ENCODE measurements at regions not wholly inside any gene's neighbourhood (a gene's known extent, or its start where the extent isn't known, plus 50 kb on each side); places are given as distances from the start of the nearest gene placed in this dataset.

- ChIA-PET CTCF (no interaction called here), POLR2A (no interaction called here)
- H3K27me3 Mint-ChIP-seq, result peaks cover 9% of the 10 kb centered on the region
Measured at GRCh38 chr6:159481897-159482296, 211.1 kb downstream of the SOD2 start.

GRCh38 chr6:159480471-159480870 lies 212.6 kb downstream of the SOD2 start:
- CTCF ChIA-PET, result no interaction called here

More at GRCh38 chr6:159481897-159482296, 211.1 kb downstream of the SOD2 start:
- Histone ChIP-seq H2AFZ (ENCODE audit: insufficient read depth, low read depth, low read length, poor library complexity, severe bottlenecking) (no peak overlapping the region), H4K20me1 (ENCODE audit: control insufficient read depth, insufficient read depth, low read length, poor library complexity, severe bottlenecking) (no peaks in the 10 kb centered on the region), H3K4me1 (ENCODE audit: control insufficient read depth in 2 of 2, insufficient read depth in 2 of 2, low read length in 2 of 2) (peaks cover 0 to 10% of the 10 kb centered on the region in 2 donors), H3K4me2 (replicated peaks; ENCODE audit: low read depth, low read length, poor library complexity, severe bottlenecking) (no peak overlapping the region), H3K9ac (ENCODE audit: low read length) (no peak overlapping the region), H3K36me3 (replicated peaks in 1 of 2; ENCODE audit: control extremely low read depth in 1 of 2, control insufficient read depth in 1 of 2, extremely low read depth in 1 of 2, insufficient read depth in 2 of 2, low read length in 1 of 2) (no peaks in the 10 kb centered on the region), H3K79me2 (ENCODE audit: control insufficient read depth, insufficient read depth, low read length) (no peaks in the 10 kb centered on the region), H3K27ac (ENCODE audit: low read length in 2 of 2) (no peak overlapping the region), H3K9me3 (ENCODE audit: control extremely low read depth in 1 of 3, control insufficient read depth in 2 of 3, insufficient read depth in 1 of 3, low read length in 2 of 3) (no peaks in the 10 kb centered on the region), H3K27me3 (replicated peaks in 1 of 4; ENCODE audit: control extremely low read depth in 1 of 4, control insufficient read depth in 3 of 4, insufficient read depth in 4 of 4, low read length in 3 of 4) (peaks cover 0 to 3% (median 0%) of the 10 kb centered on the region in 4 experiments), H3K4me3 (ENCODE audit: control extremely low read depth in 1 of 5, extremely low read depth in 1 of 5, insufficient read depth in 1 of 5, low read depth in 2 of 5, low read length in 4 of 5) (no peak overlapping the region)
- no peak for TF ChIP-seq EZH2 (IDR thresholded peaks at IDR 0.05; ENCODE audit: borderline replicate concordance, insufficient read depth, low read depth, low read length, poor library complexity, severe bottlenecking)
- TF ChIP-seq, protein P1, sequence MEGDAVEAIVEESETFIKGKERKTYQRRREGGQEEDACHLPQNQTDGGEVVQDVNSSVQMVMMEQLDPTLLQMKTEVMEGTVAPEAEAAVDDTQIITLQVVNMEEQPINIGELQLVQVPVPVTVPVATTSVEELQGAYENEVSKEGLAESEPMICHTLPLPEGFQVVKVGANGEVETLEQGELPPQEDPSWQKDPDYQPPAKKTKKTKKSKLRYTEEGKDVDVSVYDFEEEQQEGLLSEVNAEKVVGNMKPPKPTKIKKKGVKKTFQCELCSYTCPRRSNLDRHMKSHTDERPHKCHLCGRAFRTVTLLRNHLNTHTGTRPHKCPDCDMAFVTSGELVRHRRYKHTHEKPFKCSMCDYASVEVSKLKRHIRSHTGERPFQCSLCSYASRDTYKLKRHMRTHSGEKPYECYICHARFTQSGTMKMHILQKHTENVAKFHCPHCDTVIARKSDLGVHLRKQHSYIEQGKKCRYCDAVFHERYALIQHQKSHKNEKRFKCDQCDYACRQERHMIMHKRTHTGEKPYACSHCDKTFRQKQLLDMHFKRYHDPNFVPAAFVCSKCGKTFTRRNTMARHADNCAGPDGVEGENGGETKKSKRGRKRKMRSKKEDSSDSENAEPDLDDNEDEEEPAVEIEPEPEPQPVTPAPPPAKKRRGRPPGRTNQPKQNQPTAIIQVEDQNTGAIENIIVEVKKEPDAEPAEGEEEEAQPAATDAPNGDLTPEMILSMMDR (IDR thresholded peaks at IDR 0.05), result no peak
- Mint-ChIP-seq H3K4me3 (no peak overlapping the region), H3K9me3 (ENCODE audit: insufficient read depth) (no peaks in the 10 kb centered on the region), H3K4me1 (no peaks in the 10 kb centered on the region), H3K27ac (no peak overlapping the region)
- 100% methylated on average over 1 of the region's 1 CpG for WGBS (ENCODE audit: insufficient coverage)
- ATAC-seq (ENCODE audit: low read depth), result no peak
- no peak for DNase-seq
- intact Hi-C loops (cut with micrococcal nuclease), result no loop called here

More at GRCh38 chr6:159480471-159480870, 212.6 kb downstream of the SOD2 start:
- 88% methylated on average over 5 of the region's 8 CpGs for WGBS (ENCODE audit: insufficient coverage)
- no peaks in the 10 kb centered on the region for H3K36me3 ChIP-seq (replicated peaks in 1 of 2; ENCODE audit: control extremely low read depth in 1 of 2, control insufficient read depth in 1 of 2, extremely low read depth in 1 of 2, insufficient read depth in 2 of 2, low read length in 1 of 2)
- no peaks in the 10 kb centered on the region for H4K20me1 ChIP-seq (ENCODE audit: control insufficient read depth, insufficient read depth, low read length, poor library complexity, severe bottlenecking)
- ATAC-seq (ENCODE audit: low read depth) (no peak), DNase-seq (no peak)
- H3K27ac Mint-ChIP-seq, result no peak overlapping the region
- no peak overlapping the region for H3K4me3 ChIP-seq (ENCODE audit: control extremely low read depth in 1 of 5, extremely low read depth in 1 of 5, insufficient read depth in 1 of 5, low read depth in 2 of 5, low read length in 4 of 5)
- H3K4me1 ChIP-seq (ENCODE audit: control insufficient read depth in 2 of 2, insufficient read depth in 2 of 2, low read length in 2 of 2), result peaks cover 0 to 10% of the 10 kb centered on the region in 2 donors
- no peaks in the 10 kb centered on the region for H3K9me3 Mint-ChIP-seq (ENCODE audit: insufficient read depth)
- H3K9me3 ChIP-seq (ENCODE audit: control extremely low read depth in 1 of 3, control insufficient read depth in 2 of 3, insufficient read depth in 1 of 3, low read length in 2 of 3), result no peaks in the 10 kb centered on the region
- H3K9ac ChIP-seq (ENCODE audit: low read length), result no peak overlapping the region
- H3K79me2 ChIP-seq (ENCODE audit: control insufficient read depth, insufficient read depth, low read length), result no peaks in the 10 kb centered on the region
- H2AFZ ChIP-seq (ENCODE audit: insufficient read depth, low read depth, low read length, poor library complexity, severe bottlenecking), result no peak overlapping the region
- peaks cover 0 to 3% (median 0%) of the 10 kb centered on the region in 4 experiments for H3K27me3 ChIP-seq (replicated peaks in 1 of 4; ENCODE audit: control extremely low read depth in 1 of 4, control insufficient read depth in 3 of 4, insufficient read depth in 4 of 4, low read length in 3 of 4)
- no peak overlapping the region for H3K4me2 ChIP-seq (replicated peaks; ENCODE audit: low read depth, low read length, poor library complexity, severe bottlenecking)
- H3K4me3 Mint-ChIP-seq, result no peak overlapping the region
- H3K27me3 Mint-ChIP-seq, result peaks cover 9% of the 10 kb centered on the region
- intact Hi-C loops (cut with micrococcal nuclease), result no loop called here
- POLR2A ChIA-PET, result no interaction called here
- H3K4me1 Mint-ChIP-seq, result no peaks in the 10 kb centered on the region
- H3K27ac ChIP-seq (ENCODE audit: low read length in 2 of 2), result no peak overlapping the region
- TF ChIP-seq, protein P1 (IDR thresholded peaks at IDR 0.05), result no peak
- no peak for TF ChIP-seq EZH2 (IDR thresholded peaks at IDR 0.05; ENCODE audit: borderline replicate concordance, insufficient read depth, low read depth, low read length, poor library complexity, severe bottlenecking)

All from B cell (primary cell).